Lung microvascular endothelial cell (primary cell): ENCODE measurements at regions not wholly inside any gene's neighbourhood (a gene's known extent, or its start where the extent isn't known, plus 50 kb on each side); places are given as distances from the start of the nearest gene placed in this dataset.
"Not testable (repeated sequence)": the region's sequence is repeated elsewhere in the genome, so short reads cannot be mapped to it uniquely, and the experiment has no call there.

Experiments
- DNase-seq, 2 donors: peaks; one replicate each; pipeline versions ENCODE4 v3.0.0 to v3.0.0-alpha.2; 2010; ENCODE audit warnings: low read depth in 2 of 2

DNA sequence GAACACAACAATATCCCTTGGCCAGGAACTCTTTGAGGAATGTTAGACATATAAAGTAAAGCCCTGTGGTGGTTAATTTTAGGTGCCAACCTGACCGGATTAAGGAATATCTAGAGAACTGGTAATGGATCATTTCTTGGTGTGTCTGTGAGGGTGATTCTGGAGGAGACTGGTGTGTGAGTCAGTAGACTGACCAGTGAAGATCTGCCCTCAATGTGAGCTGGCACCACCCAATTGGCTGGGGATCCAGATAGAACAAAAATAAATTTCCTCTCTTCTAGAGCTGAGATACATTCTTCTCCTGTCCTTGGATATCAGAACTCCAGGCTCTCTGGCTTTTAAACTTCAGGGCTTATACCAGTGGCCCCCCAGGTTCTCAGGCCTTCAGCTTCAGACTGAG is 56.2 kb upstream of the TNPO1 start:
- peak in 1 of 2 donors; percentile 37 for DNase-seq

DNA sequence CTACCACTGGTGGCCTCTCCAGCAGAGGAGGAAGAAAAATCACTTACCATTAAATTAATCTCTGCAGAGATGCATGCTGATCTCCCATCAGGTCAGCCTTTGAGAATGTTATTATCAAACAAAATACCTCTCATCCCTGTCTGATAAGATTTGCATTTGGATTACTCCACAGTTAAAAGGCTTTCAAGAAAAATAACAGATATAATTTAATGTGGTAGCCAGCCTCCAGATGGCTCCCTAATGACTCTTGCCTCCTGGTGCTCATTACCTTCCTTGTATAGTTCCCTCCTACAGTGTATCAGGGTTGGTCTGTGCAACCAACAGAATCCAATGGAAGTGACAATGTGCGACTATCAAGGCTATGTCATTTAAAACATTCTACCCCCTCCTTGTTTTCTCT is 63.6 kb upstream of the TNPO1 start:
- DNase-seq, result no peak

DNA sequence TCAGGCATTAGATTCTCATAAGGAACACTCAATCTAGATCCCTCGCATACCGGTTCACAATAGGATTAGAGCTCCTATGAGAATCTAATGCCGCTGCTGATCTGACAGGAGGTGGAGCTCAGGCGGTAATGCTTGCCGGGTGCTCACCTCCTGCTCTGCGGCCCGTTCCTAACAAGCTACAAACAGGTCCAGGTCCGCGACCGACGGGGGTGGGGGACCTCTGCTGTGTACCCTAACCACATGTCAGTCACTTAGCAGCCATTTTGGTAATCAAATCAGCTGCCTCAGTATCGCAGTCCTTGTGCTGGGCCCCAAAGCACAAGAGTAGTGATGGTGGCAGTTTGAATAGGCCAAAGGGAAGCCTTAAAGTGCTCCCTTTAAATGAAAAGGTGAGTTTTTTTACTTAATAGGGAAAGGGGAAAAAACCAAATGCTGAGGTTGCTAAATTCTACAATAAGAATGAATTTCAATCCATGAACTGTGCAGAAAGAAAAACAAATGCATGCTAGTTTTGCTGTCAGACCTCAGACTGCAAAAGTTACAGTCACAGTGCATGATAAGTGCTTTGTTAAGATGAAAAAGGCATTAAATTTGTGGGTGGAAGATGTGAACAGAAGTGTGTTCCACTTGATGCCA is 67.0 kb upstream of the TNPO1 start:
- DNase-seq, result no peak

DNA sequence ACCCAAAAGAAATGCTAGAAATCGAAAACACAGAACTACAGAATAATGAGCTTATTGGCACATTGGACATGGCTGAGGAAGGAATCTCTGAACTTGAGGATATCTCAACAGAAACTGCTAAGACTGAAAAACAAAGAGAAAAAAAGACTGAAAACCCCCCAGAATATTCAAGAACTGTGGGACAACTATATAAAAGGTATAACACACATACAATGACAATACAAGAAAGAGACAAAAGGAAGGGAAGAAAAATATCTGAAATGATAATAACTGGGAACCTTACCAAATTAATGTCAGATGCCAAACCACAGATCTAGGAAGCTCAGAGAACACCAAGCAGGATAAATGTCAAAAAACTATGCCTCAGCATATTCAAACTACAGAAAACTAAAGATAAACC is 68.6 kb upstream of the TNPO1 start:
- DNase-seq, result no peak

DNA sequence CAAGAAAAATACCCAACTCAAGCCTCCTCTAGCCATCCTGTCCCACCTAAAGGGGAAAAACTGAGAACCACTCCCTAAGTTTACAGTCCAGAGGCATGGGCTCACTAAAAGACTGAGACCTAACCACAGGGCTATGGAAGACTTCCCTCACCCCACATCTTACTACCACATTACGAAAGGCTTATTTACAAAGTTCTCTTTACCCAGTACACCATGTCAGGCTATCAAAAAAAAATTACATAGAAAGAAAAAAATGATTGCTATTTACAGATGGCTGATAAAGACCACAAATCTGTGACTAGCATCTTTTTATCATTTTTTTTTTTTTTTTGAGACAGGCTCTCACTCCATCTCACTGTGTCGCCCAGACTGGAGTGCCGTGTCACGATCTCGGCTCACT is 69.7 kb upstream of the TNPO1 start:
- no peak for DNase-seq

DNA sequence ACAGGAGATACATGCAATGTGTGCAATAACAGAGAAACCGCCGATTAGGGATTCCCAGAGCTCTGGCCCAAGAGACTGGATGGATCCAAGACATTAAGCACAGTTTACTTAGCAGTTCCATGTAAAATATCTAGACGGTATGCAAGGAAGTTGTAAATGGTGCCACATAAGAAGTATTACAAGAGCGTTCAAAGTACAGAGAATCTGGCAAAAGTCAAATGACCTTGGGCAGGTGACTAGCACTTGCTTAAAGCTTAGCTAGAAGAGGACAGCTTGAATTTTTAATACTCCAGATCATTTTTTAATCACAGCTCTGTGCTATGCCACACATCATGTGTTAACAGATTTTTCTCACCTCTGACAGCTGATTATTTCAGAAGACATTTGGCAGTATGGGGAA is 72.3 kb upstream of the TNPO1 start:
- DNase-seq, result no peak

DNA sequence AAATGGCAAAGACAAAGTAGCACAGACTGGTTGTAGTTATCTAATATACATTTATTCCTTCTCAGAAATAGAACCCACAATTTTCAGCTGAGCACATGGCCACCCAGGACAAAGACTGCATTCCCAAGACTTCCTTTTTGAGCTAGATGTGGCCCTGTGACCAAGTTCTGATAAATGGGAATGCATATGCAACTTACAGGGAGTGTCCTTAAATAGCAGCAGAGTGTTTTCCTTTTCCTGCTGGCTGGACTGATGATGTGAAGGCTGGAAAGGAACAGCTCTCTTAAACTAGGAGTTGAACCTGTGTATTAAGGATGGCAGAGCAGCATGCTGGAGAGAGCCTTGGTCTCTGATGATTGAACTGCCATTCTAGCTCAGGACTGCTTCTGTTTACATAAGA is 74.7 kb upstream of the TNPO1 start:
- DNase-seq, result no peak

DNA sequence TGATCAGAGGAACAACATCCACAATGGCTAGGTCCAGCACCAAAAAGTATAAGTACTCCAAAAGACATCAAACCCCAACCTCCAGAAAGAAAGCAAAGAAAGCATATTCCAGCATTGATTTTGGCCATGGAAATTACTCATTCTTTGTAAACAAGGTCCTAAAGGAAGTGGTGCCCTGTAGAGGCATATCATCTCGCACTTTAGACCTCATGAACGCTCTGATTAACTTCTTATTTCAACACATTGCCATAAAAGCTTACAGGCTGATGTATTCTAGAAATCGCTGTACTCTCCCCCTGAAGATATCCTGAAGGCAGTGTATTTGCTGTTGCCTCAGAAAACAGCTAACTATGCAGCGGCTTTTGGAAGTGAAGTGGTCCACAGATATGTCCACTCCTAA is 82.7 kb upstream of the TNPO1 start:
- no peak for DNase-seq

DNA sequence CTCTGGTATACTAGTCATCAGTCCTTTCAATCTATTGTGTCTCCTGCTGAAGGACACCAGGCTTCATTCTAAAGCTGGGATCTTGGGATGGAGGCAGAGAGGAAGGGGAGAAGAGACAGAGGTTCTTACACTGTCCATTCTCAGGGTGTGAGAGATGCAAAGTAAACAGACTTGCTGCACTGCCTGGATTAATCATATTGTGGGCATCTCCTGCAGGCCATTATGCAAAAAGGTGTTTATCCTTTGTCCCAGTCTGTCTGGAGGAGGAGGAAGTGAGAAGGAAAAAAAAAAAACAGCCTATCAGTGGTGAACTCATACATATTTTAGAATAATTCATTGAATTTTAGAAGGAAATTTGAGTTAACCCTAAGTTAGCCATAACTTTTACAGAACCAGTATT is 92.9 kb upstream of the TNPO1 start:
- DNase-seq, result no peak

DNA sequence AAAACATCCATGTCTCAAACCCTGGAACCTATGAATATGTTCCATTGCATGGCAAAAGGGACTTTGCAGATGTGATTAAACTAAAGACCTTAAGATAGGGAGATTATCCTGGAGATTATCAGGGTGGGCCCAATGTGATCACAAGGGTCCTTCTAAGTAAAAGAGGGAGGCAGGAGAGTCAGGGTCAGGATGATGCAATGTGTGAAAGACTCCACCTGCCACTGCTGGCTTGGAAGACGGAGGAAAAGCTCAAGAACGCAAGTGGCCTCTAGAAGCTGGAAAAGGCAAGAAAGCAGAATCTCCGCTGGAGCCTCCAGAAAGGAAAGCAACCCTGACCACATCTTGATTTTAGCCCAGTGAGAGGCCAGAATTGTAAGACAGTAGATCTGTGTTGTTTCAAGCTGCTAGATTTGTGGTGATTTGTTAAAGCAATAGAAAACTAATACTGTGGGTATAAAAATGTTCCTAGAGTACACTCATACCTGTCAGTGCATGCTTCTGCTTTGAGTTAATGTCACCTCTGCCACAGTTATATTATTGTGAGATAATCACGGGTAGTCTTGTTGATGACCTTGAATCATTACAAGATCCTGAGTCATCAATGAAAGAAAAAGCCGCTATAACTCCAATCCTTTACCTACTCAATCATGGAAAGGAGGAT is 93.5 kb upstream of the TNPO1 start:
- no peak for DNase-seq

DNA sequence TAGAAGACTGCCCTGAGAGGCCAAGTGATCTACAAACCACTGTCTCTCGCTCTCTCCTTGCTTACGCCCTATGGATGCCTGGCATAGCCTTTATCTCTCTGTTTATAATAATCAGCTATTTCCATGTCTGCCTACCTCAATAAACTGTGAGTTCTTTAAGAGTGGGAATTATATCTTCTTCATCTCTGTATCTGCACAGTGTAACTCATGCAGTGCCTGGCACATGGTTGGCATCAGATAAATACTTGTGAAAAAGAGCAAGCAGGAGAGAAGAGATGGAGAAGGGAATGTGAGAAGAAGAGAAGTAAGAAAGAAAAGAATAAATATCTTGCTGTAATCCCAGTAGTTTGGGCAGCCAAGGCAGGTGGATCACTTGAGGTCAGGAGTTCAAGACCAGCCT is 94.6 kb upstream of the TNPO1 start:
- no peak for DNase-seq

DNA sequence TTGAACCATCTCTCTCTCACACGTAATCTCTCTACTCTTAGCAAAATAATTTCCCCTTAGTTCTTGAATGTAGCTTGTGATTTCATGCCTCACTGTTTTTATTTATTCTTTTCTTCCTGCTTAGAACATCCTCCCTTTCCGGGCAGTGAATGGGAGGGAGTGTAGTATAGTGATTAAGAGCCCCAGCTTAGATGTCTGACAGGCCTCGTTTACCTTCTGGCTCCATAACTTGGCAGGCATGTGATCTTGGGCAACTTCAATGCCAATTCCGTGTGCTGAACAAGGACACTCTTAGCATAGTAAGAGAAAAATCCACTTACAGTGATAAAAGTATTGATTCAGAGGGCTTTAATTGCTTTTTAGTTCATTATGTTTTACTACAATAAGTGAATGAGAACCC is 96.3 kb upstream of the TNPO1 start:
- peak in 1 of 2 donors; percentile 51 for DNase-seq

DNA sequence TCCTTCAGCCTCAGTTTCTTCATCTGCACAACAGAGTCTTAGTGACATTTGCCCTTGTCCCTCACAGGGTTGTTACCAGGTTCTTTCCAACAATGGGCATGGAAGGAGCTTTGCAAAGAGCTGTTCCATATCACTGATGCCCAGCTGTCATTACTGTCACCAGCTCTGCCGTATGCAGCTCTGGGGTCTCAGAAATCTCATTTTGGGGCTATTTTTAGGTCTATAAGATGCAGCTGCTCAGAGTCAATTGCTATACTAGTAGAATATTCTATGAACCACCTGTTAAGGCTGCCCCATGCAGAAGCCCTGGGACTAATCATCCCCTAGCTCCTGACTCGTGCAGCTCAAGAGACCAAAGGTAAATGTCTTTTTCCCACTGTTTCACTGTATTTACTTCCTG is 105.1 kb upstream of the TNPO1 start:
- DNase-seq, result no peak

DNA sequence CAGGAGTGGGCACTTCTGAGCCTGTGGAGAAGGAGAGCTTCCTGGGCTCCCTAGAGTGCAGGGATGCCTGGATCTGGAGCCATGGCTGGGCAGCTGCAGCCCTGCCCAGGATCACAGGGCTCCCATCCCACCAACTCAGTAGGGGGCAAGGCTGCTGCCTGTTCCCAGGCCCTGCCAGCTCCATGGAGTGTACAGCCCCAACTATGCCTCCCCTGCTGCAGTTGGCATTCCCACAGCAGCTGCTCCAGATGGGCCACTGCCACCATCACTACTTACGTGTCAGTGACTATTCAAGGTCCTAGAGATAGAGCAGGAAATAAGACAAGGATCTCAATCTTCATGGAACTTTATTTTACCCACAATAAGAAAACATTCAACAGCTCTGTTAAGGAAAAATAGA is 107.1 kb upstream of the TNPO1 start:
- no peak for DNase-seq

DNA sequence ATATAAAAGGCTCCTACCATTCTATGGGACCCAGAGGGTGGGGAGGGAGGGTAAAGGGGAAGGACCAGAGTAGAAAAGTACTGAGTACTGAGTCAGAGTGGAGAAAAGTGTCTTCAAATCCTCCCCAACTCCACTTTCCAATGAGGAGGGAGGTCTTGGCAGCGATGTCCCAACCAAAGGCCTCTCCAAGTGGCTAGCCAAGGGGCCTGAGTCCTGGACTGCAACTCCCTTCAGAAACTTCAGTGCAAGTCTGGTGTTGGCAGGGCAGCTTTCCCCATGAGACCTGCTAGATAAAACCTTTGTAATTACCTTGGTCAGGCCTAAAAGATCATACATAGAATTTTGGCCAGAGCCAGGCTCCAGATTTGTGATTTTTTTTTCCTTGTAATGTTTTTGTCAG is 111.3 kb upstream of the TNPO1 start:
- DNase-seq, result no peak

DNA sequence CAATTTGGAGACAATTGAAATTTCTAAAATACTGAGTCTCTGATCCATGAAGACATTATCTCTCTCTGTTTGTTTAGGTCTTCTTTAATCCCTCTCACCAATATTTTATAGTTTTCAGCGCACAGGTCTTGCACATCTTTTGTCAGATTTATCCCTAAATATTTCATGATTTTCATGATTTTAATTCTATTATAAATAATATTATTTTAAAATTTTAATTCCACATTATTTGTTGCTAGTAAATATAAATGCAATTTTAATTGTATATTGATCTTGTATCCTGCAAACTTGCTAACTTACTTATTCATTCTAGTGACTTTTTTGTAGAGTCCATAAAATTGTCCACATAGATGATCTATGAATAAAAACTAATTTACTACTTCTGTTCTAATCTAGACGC is 112.6 kb upstream of the TNPO1 start:
- no peak for DNase-seq

DNA sequence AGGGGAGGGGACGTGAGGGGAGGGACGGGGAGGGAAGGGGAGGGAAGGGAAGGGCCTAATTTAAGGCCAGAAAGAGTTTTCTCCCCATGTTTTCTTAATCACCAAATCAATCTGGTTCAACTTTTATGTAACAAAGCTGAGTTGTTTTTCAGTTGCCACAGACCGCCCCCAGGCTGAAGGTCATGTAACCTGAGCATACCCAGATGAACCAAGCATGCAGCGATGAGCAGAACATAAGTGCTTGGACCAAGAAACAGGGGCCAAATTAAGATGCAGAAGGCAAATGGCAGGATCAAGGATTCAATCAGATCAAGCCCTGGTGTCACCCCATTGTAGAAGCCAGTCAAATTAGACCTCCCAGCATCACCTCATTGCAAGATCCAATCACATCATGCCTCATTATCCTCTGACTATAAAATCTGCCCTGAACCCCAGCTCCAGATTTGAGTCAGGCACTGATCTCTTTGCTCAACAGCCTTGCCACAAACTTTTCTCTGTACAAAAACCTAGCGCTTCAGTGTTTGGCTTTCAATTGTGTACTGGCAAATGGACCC is 113.5 kb upstream of the TNPO1 start:
- DNase-seq, result no peak

DNA sequence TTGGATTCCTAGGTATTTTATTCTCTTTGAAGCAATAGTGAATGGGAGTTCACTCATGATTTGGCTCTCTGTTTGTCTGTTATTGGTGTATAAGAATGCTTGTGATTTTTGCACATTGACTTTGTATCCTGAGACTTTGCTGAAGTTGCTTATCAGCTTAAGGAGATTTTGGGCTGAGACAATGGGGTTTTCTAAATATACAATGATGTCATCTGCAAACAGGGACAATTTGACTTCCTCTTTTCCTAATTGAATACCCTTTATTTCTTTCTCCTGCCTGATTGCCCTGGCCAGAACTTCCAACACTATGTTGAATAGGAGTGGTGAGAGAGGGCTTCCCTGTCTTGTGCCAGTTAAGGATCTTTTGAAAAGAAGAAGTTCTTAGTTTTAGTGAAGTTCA is 114.4 kb upstream of the TNPO1 start:
- DNase-seq, result not testable (repeated sequence)

DNA sequence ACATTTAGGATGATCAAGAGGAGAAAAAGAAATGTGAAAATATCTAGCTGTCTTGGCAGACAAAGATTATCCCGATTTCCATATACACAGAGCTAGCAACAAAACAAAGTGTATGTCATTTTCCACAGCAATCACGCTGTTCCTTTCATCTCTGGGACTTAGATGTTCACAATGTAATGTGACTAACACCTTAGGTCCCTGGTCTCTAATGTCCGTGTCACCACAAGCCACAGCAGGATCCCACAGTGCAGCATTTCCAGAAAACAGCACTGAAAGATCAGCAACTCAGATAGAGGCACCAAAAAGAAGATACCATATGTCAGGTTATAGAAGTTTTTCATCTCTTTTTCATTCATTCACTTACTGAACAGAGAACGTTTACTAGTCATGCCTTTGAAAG is 118.0 kb upstream of the TNPO1 start:
- DNase-seq, result no peak

DNA sequence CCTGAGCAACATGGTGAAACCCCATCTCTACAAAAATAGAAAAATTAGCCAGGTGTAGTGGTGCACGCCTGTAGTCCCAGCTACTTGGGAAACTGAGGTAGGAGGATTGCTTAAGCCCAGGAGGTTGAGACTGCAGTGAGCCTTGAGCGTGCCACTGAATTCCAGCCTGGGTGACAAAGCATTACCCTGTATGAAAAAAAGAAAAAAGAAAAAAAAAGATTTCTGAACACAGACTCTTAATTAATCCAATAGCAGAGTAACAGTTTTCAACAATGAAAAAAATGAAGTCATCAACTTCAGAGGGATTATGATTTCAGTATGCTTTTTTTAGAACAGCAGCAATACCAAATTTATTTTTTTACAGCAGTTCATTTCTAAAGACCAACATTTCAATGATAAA is 118.8 kb upstream of the TNPO1 start:
- no peak for DNase-seq

DNA sequence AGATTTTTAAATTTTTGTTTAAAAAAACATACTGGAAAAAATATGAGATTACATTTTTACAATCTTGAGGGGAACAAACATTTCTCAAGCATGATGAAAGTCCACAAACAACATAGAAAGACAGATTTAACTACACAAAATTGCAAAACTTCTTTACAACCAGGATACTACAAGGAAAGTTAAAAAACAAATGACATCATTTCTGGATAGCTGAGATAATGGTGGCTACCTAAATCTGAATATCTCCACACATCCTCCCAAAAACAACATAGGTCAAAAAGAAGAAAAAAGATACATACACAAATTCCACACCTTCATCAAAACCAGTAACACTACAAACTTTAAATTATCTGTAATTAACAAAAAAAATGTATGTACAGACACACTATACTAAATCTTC is 120.8 kb upstream of the TNPO1 start:
- DNase-seq, result no peak

DNA sequence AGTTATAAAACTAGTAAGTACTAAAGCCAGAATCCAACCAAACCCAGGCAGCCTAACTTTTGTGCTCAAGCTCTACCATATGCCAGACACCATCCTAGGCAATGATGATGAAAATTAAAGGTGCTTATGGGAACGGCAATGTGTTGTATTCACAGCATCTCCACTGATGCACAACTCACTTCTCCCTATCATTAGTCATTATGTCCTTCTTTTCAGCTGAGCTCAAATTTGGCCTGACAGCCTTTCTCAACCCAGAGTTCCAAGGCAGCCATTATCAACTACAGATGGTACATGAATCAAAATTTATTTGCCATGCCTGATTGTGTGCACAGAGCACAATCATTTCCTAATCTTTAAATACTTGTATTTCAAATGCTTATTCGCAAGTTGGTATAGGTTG is 121.6 kb upstream of the TNPO1 start:
- no peak for DNase-seq

DNA sequence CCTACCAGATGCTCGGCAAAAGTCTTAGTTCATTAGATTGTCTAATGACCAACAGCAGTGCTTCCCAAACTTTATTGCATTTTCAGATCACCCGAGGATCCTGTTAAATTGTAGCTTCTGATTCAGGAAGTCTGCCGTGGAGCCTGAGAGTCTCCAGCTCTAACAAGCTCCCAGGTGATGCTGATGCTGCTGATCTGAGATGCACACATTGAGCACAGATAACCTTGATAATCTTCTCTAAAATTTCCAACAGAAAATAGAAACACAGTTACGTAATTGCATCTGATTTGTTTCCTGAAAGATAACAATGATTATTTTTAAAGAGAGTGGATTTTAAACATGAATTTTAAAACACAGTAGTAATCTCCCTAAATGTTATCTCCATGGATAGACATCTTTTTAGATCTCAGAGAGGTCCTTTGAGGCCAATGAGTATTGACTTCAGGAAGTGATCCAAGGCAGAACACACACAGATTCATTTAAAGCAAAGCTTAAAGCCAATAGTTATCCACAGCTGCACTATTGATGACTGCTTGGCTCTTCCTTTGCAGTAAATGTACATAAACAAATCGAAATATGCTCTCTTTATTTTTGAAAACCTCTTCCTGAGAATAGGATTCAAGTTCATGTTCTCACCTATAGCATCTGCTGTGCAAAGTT is 122.8 kb upstream of the TNPO1 start:
- DNase-seq, result no peak
